ENCODE measurements at regions not wholly inside any gene's neighbourhood (a gene's known extent, or its start where the extent isn't known, plus 50 kb on each side); places are given as distances from the start of the nearest gene placed in this dataset.

DNA sequence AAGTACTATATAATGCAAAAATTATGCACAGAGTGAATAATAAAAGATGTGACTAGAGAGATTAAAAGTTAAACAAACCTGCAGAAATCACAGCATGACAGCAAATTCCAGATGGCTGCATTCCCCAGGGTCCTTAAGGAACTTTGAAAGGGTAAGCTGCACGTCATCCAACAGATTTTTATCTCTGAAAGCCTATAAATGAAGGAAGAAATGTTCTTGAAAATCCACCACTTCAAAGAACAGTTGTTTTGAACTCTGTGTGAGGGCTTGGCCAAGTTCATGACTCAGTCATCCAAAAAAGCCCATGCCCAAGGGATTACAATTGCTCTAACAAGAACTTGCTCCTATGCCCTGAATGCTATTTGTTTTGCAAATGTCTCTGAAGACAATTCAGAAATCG lies 603.6 kb downstream of the PLOD2 start:
- TF ChIP-seq, protein P1, sequence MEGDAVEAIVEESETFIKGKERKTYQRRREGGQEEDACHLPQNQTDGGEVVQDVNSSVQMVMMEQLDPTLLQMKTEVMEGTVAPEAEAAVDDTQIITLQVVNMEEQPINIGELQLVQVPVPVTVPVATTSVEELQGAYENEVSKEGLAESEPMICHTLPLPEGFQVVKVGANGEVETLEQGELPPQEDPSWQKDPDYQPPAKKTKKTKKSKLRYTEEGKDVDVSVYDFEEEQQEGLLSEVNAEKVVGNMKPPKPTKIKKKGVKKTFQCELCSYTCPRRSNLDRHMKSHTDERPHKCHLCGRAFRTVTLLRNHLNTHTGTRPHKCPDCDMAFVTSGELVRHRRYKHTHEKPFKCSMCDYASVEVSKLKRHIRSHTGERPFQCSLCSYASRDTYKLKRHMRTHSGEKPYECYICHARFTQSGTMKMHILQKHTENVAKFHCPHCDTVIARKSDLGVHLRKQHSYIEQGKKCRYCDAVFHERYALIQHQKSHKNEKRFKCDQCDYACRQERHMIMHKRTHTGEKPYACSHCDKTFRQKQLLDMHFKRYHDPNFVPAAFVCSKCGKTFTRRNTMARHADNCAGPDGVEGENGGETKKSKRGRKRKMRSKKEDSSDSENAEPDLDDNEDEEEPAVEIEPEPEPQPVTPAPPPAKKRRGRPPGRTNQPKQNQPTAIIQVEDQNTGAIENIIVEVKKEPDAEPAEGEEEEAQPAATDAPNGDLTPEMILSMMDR (IDR thresholded peaks at IDR 0.05): no peak
- TF ChIP-seq POLR2A (IDR thresholded peaks at IDR 0.05): no peak
- intact Hi-C loops (cut with DNase I; ENCODE audit: low total_unique reads): no loop called here
- Histone ChIP-seq H3K27me3 (no peaks in the 10 kb centered on the region), H3K4me3 (no peak overlapping the region), H3K4me1 (no peaks in the 10 kb centered on the region), H3K9me3 (no peaks in the 10 kb centered on the region), H3K27ac (no peak overlapping the region), H3K36me3 (ENCODE audit: low read depth, missing control alignments) (no peaks in the 10 kb centered on the region)
- DNase-seq: peak; percentile 15
- WGBS, 2 donors: 30 to 33% methylated on average over 2 of the region's 2 CpGs

DNA sequence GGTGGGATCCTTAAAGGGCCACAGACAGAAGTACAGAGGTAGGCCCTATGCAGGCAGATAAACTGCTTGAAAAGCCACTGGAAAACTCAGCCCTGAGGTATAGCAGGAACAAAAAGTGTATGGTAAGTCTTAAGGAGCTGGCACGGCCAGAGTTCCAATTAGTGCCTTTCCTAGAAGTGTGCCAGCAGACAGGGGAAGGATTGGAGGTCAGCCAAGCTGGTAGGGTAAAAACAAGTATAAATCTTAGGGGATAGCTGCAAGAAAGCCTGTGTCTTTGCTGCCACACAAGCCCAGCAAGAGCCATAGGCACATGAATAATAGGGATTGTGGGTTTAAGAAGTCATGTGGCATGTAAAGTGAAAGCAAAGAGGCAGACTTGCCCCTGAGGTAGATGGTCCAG lies 582.5 kb downstream of the PLOD2 start:
- Histone ChIP-seq H3K4me1 (no peaks in the 10 kb centered on the region), H3K9me3 (no peaks in the 10 kb centered on the region), H3K27ac (no peak overlapping the region), H3K36me3 (ENCODE audit: low read depth, missing control alignments) (no peaks in the 10 kb centered on the region), H3K27me3 (no peaks in the 10 kb centered on the region), H3K4me3 (no peak overlapping the region)
- intact Hi-C loops (cut with DNase I; ENCODE audit: low total_unique reads): no loop called here
- DNase-seq: no peak
- WGBS, 2 donors: 78 to 92% methylated on average over 1 of the region's 1 CpG
- TF ChIP-seq, protein P1 (IDR thresholded peaks at IDR 0.05): no peak
- TF ChIP-seq POLR2A (IDR thresholded peaks at IDR 0.05): no peak

DNA sequence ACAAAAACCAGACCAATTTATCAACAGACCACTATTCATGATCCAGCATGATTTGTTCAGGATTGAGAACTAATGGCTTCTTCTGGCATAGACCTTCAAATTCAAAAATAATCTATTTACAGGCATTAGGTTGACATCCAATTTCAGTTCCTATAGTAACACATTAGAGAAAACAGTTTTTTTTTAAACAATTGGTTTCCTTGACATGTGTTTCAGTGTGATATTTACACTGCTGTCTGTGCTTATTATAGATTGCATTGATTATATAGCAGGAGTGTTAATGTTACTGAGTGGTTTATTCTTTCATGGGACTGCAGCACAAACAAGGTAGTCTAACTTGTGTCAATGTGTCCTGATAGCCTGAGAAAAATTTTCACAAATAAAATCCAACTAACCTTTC lies 579.3 kb downstream of the PLOD2 start:
- no peak overlapping the region for H3K4me3 ChIP-seq
- H3K9me3 ChIP-seq: no peaks in the 10 kb centered on the region
- no peak for DNase-seq
- no peak overlapping the region for H3K27ac ChIP-seq
- no peak for TF ChIP-seq POLR2A (IDR thresholded peaks at IDR 0.05)
- TF ChIP-seq, protein P1 (IDR thresholded peaks at IDR 0.05): no peak
- intact Hi-C loops (cut with DNase I; ENCODE audit: low total_unique reads): no loop called here
- no peaks in the 10 kb centered on the region for H3K4me1 ChIP-seq
- H3K27me3 ChIP-seq: no peaks in the 10 kb centered on the region
- no peaks in the 10 kb centered on the region for H3K36me3 ChIP-seq (ENCODE audit: low read depth, missing control alignments)

DNA sequence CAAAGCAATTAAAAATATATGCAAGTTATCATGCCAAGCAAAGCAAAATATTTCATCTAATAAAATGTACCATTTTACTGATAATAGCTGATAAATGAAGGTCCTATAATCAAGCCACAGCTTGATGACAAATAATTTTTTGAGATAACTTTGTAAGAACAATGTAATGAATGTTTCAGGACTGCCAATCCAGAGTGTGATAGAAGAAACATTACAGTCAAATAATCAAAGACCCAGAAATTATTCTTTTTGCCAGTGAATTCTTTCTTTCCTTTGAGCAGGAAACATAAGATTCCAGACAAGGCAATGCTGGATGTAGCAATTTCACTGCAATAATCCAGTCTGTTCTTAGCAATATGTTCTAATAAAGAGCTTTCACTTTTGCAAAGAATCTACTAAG lies 556.1 kb downstream of the PLOD2 start:
- H3K36me3 ChIP-seq (ENCODE audit: low read depth, missing control alignments): no peaks in the 10 kb centered on the region
- H3K27me3 ChIP-seq: no peaks in the 10 kb centered on the region
- no peak overlapping the region for H3K4me3 ChIP-seq
- H3K4me1 ChIP-seq: no peaks in the 10 kb centered on the region
- no peak for DNase-seq
- no peaks in the 10 kb centered on the region for H3K9me3 ChIP-seq
- no peak for TF ChIP-seq POLR2A (IDR thresholded peaks at IDR 0.05)
- TF ChIP-seq, protein P1 (IDR thresholded peaks at IDR 0.05): no peak
- no peak overlapping the region for H3K27ac ChIP-seq
- intact Hi-C loops (cut with DNase I; ENCODE audit: low total_unique reads): no loop called here

DNA sequence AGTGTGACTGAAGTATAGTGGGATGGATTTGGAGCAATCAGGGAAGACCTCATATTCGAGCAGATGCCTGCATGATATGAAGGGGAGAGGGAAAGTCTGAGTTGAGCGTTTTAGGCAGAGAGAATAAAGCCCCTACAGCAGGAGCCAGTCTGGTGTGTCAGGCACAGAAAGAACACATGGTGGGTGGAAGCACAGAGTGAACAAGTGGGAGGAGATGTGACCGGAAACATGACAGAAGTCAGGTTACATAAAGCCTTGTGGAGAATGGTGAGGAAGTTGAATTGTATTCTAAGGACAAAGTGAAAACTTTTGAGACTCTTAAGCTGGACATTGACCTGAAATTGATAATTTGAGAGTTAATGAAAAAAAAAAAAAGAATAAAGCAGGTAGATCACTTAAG lies 541.0 kb downstream of the PLOD2 start:
- intact Hi-C loops (cut with DNase I; ENCODE audit: low total_unique reads): no loop called here
- no peak for DNase-seq
- H3K36me3 ChIP-seq (ENCODE audit: low read depth, missing control alignments): no peaks in the 10 kb centered on the region
- no peak overlapping the region for H3K27ac ChIP-seq
- no peaks in the 10 kb centered on the region for H3K4me1 ChIP-seq
- no peak overlapping the region for H3K4me3 ChIP-seq
- 65 to 69% methylated on average over 3 of the region's 3 CpGs for WGBS, 2 donors
- H3K9me3 ChIP-seq: no peaks in the 10 kb centered on the region
- TF ChIP-seq, protein P1 (IDR thresholded peaks at IDR 0.05): no peak
- TF ChIP-seq POLR2A (IDR thresholded peaks at IDR 0.05): no peak
- no peaks in the 10 kb centered on the region for H3K27me3 ChIP-seq
